IPS-NIHi7 (cell line): ENCODE measurements at regions not wholly inside any gene's neighbourhood (a gene's known extent, or its start where the extent isn't known, plus 50 kb on each side); places are given as distances from the start of the nearest gene placed in this dataset.
"Not testable (repeated sequence)": the region's sequence is repeated elsewhere in the genome, so short reads cannot be mapped to it uniquely, and the experiment has no call there.

ENCODE experiments used
- DNase-seq: peaks from one replicate; pipeline ENCODE4 v3.0.0; 2012; ENCODE audit warnings: mixed read lengths; ENCODE audit errors: extremely low spot score

GRCh38 chr2:95727420-95727819, 135.6 kb downstream of the TRIM43 start:
- DNase-seq = not testable (repeated sequence)

GRCh38 chr2:95728878-95729596, 137.2 kb downstream of the TRIM43 start:
- DNase-seq = peak; percentile 64

- DNase-seq = no peak
Observed at GRCh38 chr2:95729597-95729955, 137.8 kb downstream of the TRIM43 start.

DNA sequence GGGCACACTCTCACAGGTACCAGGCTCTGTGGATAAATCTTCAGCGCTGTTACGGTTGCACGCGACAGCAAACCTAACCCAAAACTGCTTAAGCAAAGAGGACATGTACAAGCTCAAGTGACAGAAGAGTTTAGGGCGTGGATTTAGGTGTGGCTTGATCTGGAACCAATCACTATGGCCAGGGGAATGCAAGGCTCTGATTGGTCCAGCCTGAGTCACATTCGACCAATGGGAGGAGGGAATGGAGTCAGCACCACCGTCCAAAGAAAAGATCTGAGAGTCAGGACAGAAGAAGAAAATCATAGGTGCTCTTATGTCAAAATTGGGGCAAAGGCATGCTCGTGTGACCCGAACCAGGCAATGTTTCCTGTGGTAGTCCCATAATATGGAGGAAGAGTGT, 139.0 kb downstream of the TRIM43 start:
- peak; percentile 13 for DNase-seq

GRCh38 chr2:95734976-95735890, 143.4 kb downstream of the TRIM43 start:
- DNase-seq = no peak

DNA sequence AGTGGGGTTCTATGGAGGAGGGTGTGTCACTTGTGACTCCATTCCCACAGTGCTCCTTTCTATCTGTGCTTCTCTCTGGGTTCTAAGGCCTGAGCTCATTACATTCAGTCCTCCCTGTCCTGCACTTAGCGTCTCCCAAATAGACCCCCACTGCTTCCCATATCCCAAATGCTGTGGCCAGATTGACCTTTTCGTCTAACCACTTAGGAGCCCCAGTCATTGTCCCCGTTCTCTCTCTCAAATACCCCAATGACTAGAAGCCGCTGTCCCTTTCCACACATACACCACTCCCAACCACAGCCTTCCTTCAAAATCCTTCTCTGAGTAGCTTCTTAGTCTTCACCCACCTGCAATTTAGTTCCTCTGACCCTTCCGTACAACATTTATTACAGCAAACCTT, 146.5 kb downstream of the TRIM43 start:
- DNase-seq = no peak

- DNase-seq = not testable (repeated sequence)
Observed at GRCh38 chr2:95752126-95752525, 160.3 kb downstream of the TRIM43 start.

DNA sequence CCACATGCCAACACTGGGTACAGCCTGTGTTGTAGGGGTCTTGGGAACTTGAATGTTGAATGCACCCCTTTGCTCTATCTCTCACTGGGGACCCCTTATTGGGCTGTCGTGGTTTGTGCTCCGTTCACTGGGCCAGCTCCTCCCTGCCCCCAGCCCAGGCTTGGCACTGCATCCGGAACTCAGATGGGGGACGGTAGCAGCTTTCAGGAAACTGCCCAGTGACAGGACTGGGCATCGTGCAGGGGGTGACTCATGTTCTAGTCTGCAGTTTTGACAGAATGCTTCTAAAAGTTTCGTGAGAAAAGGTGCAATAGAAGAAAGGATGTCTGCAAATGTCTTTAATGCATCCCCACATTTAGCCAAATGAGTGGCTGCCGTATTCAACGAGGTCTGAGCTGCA, 162.0 kb downstream of the TRIM43 start:
- DNase-seq = not testable (repeated sequence)

GRCh38 chr2:95754213-95754612, 162.4 kb downstream of the TRIM43 start:
- DNase-seq = not testable (repeated sequence)

DNA sequence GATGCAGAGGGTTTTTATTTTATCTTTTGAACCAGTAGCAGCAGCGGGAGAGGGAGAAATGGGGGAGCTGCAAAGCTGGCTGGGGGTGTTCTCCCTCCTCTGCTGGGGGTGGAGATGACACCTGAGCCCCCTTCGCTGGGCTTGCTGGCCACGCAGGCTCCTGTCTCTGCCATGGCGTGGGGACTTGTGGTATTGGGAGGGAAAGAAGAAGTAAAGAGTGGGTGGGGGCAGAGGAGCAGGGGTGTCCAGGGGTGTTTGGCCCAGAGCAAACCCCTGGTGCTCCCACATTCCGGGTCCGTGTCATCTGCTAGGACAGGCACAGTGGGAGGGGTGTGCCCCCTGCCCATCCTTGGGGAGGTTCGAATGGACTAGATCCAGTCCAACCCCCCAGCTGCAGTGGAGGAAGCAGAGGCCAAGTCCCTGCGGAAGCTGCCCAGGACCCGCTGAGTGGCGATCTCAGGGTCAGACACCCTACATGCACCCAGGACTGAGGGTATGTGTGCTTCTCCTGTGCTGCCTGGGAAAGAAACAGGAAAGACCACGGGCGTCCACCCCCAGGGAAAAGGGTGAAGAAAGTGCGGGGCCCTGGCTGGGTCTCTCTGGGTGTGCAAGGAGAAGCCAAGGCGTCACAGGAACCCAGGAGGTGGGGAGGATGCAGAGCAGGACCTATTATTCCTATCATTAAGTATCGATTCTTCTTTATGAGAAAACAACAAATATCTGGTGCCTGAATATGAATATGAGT, 163.2 kb downstream of the TRIM43 start:
- DNase-seq = not testable (repeated sequence)

DNA sequence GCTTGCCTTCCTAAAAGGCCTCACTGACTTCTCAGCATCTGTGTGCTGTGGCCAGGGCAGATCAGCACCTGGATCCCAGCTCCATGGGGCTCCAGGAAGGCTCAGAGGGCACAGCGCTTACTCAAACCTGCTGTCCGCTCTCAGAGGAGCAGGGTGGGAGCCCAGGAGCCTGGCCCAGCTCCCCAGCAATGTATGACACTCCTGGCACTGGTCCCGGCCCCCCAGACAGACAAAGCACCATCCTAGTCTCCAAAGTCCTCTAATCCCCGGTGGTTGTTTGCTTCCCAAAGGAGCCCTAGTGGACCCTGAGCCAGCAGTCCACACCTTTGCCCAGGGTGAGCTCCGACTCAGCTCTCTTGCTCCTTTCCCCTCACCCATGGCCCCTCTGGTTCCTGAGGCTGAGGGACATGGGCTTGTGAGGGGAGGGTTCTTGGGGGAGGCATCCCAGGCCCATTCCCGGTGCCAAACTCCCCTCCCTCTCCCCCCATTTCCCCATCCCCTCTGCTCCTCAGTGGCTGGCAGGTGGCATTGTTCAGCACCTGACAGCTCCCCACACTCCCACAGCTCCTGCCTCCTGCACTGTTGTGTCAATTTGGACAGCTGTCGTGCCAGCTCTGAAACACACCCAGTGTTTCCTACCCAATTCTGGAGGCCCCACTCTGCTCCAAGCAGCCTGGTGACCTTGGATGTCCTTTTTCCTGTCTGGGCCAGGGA, 164.3 kb downstream of the TRIM43 start:
- not testable (repeated sequence) for DNase-seq

DNA sequence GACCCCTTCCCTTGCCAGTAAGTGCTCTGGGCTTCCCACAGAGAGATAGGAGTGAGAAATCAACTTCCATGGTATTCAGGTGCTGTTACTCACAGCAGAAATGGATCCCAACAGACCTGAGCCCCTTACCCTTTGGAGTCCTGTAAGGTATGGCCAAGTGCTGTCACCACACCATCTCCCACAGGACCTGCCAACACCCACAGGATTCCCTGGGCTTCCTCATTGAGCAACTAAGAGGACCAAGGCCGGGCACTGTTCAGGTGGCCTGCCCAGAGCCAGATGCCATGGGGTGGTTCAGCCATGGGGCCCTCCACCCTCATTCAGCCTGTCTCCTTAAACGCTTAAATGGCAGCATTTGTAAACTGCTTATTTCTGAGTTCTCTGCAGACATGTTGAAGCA, 166.2 kb downstream of the TRIM43 start:
- DNase-seq = no peak

DNA sequence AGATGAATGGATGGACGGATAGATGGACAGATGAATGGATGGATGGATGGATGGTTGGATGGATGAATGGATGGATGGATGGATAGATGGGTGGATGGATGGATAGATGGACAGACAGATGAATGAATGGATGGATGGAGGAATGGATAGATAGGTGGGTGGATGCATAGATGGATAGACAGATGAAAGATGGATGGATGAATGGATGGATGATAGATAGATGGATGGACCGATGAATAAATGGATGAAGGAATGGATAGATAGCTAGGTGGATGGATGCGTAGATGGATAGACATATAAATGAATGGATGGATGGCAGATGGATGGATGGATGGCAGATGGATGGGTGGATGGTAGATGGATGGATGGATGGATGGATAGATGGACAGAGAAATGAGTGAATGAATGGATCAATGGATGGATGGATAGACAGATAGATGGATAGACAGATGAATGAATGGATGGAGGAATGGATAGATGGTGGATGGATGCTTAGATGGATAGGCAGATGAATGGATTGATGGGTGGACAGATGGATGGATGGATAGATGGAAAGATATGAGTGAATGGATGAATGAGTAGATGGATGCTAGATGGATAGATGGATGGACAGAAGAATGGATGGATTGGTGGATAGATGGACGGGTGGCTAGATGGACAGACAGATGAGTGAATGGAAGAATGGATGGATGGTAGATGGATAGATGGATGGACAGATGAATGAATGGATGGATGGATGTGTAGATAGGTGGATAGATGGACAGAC, 167.9 kb downstream of the TRIM43 start:
- DNase-seq = no peak

GRCh38 chr2:95760806-95761525, 169.2 kb downstream of the TRIM43 start:
- peak; percentile 26 for DNase-seq

GRCh38 chr2:95761556-95761955, 169.8 kb downstream of the TRIM43 start:
- DNase-seq = no peak

GRCh38 chr2:95762023-95763021, 170.5 kb downstream of the TRIM43 start:
- not testable (repeated sequence) for DNase-seq

DNA sequence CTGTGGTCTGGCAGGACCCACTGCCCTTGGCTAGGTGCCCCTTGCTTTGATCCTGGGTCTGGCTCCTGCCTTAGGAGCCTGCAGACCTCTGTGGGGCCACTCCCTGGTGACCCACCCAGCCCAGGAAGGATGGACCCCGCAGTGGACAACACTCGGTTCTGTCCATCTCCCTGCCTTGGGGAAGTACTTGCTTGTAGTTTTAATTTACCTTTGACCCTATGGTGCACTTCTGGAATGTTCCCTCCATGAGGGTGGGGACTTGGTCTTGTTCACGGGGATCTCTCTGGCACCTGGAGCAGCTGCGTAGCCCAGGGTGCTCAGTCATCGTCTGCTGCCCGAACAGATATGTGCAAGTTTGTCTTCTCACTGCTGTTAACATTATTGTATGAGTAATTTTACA, 171.3 kb downstream of the TRIM43 start:
- not testable (repeated sequence) for DNase-seq

GRCh38 chr2:95764966-95765365, 173.2 kb downstream of the TRIM43 start:
- DNase-seq = not testable (repeated sequence)
